GM18870 (cell line): ENCODE measurements at regions not wholly inside any gene's neighbourhood (a gene's known extent, or its start where the extent isn't known, plus 50 kb on each side); places are given as distances from the start of the nearest gene placed in this dataset.
A peak's percentile ranks its signal among the peaks of the same experiment; 100 is the strongest.

Source experiments
- ATAC-seq: cut with Tn5 transposase; IDR thresholded peaks from one replicate; pipeline ENCODE4 v1.9.1; 2021; ENCODE audit warnings: moderate library complexity; ENCODE audit not compliant: unreplicated experiment

DNA sequence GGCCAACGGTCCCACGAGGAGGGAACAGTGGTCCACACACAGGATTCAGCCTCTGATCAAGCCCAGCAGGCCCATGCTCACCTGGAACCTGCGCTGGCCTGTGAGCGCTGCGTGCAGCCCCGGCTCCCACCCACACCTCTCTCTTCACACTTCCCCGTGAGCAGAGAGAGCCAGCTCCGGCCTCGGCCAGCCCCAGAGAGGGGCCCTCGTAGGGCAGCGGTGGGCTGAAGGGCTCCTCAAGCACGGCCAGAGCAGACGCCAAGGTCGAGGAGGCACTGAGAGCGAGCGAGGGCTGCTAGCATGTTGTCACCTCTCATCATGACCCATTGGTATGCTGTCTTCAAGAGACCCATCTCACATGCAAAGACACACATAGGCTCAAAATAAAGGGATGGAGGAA, 83.0 kb upstream of the FMR1 start:
- ATAC-seq = no peak

DNA sequence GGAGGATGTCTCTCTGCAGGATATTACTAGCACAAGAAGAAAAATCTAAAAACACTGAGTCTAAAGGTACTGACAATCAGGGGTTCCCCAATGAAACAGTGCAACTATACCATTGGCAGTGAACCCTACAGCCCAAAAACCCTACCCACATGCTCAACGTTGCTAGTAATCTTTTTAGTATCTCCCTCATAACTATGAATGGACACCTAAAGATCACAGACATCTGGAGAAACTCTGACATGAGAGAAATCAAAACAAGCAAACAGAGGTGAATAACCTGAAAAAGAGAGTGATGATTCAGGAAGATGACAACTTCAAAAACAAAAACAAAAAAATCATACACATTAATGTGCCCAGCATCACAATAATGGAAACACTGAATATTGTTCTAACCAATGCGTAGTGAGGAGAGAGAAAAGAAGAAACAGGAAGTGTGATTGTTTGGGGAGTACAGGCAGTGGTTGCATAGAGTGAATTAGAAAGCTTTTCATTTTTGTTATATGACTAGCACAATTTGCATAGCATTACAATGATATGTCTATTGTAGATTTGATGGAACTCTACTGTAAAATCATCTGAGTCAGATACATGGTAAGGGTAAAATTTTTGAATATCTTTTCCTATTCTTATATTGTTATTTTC, 78.9 kb upstream of the FMR1 start:
- ATAC-seq = peak; percentile 88

DNA sequence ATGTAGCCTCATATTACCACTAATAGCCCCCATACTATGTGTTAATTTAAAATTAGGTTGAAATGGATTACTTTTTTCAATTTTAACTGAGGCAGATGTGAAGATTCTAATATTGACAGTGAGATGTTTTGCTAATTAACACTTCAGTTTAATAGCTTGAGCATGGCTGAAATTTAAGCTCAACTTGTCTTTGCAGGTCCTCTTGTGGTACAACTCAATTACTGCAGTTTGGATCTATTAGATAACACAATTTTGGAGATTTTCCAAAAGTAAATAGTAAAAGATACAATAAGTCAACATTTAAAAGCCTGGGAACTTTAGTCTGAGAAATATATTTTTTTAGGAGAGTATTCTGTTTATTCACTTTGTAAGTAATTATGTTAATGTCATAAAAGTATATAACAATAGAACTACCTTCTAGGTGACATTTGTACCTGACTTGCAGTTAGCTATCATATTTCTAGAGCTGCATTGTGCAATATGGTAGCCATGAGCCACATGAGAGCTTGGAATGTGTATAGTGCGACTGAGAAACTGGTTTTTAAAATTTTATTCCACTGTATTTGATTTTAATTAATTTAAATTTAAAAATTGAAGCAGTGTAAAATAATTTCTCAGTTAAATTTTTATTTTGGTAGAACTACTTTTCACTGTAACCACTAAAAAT, 73.1 kb upstream of the FMR1 start:
- ATAC-seq = no peak

DNA sequence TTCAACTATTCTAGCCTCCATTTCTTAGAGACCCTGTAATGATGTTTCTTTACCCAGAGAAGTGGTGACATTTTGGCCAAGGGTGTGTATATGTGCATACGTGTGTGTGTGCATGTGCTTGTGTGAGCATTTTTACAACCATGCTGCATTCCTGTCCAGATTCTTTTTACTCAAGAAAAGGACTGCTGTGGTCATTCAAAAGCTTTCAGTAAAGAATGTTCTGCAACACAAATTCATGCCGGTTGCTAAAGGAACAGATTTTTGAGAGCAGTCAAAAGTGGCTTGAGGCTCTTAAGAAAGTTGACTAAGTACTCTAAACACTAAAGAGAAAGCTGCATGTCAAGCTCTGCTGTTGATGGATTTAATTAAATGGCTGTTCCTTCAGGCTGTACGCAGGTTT, 65.0 kb upstream of the FMR1 start:
- no peak for ATAC-seq

DNA sequence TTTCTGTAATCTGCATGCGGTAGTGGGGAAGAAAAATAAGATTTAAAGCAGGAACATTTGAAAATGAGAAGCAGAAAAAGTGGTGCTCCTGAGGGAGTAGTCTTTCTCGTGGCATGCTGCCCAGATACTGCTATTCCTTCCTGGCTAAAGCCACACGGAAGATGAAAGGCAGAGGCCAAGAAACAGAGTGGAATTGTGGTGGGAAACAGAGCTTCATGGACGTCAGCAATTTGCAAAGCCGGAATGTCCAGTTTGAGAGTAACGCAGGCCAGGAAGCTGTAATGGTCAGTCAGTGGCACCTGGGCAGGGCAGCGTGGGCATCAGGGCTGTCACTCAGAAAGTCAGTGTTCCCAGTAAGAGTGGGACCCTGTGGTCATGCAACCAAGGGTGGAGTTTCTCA, 63.7 kb upstream of the FMR1 start:
- ATAC-seq = no peak

DNA sequence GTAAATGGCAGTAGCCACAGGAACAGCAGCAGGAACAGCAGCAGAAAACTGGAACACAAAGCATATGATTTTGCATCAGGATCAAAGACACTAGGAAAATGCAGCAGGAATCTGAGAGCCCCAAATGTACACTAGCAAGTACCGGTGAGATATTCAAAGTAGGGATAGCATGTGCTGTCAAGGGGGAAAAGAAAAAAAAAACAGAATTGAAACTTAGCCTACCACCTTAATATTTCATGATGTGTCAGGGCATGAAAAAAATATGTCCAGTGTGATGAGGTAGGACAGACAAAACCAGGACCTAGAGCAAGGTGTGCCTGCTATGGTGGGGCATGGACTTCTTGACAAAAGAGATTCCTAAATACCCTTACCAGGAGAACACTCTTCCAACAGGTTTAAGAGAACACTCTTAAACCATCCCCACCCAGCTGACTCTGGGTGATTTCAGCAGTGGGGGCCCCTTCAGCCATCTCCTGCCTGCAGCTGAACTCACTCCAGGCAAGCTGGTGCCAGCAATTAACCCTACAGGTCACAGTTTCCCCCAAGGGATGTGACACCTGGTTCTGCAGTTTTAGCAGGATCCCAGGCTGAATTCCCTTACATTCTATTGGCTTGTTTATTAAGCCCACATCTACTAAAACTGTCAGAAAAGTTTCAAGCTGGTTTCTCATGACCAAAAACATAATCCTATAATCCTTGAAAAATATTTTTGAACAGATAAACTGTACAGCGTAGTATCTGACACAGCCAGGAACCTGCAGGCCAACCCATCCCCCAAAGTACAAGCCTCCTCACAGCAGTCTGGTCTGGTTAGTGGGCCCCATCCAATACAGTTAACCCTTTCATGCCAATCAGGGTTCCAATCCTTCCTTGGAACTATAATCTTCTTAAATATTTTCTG, 62.9 kb upstream of the FMR1 start:
- ATAC-seq = no peak

DNA sequence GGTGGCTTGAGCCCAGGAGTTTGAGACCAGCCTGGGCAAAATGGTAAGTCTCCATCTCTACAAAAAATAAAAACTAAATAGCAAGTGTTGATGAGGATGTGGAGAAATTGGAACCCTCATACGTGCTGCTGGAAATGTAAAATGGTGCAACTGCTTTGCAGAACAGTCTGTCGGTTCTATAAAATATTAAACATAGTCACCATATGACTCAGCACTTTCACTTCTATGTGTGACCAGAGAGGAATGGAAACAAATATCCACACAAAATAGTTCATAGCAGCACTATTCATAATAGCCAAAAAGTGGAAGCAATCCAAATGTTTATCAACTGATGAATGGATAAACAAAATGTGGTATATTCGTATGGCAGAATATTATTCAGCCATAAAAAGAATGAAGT, 60.8 kb upstream of the FMR1 start:
- peak; percentile 59 for ATAC-seq

- ATAC-seq = no peak
Observed at GRCh38 chrX:147853701-147854100, 58.0 kb upstream of the FMR1 start.

DNA sequence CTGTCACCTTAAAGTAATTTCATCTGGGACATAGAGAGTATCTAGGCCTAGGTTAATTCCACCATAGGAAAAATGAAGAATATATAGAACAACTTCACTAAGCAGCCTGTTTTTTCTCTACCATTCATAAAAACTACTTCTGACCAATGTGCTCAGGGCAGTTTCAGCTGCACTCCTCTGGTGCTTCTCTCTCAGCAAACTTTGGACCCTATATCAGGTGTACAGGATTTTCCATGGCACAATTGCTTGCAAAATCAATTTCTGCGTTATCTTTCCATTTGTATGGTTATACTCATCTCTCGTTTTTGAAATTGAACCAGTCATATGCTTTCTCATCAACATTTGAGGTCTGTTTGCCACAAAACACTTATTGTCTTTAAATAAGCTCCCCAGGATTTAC, 52.1 kb upstream of the FMR1 start:
- ATAC-seq = no peak
